Mucosa of stomach (tissue), 1 donor: ENCODE measurements at regions not wholly inside any gene's neighbourhood (a gene's known extent, or its start where the extent isn't known, plus 50 kb on each side); places are given as distances from the start of the nearest gene placed in this dataset.
"Not testable (repeated sequence)": the region's sequence is repeated elsewhere in the genome, so short reads cannot be mapped to it uniquely, and the experiment has no call there.

Source experiments
- H3K27me3 ChIP-seq: one replicate; pipeline ENCODE4 v1.7.0; 2013; ENCODE audit warnings: mild to moderate bottlenecking, low read length; ENCODE audit not compliant: control insufficient read depth, insufficient read depth
- H3K36me3 ChIP-seq: one replicate; pipeline ENCODE4 v1.7.0; 2013; ENCODE audit warnings: low read length; ENCODE audit not compliant: control insufficient read depth, insufficient read depth
- H3K4me1 ChIP-seq: one replicate; pipeline ENCODE4 v1.7.0; 2013; ENCODE audit warnings: mild to moderate bottlenecking, low read length; ENCODE audit not compliant: control insufficient read depth, insufficient read depth
- H3K4me3 ChIP-seq: one replicate; pipeline ENCODE4 v1.7.0; 2013; ENCODE audit warnings: low read length
- H3K9ac ChIP-seq: one replicate; pipeline ENCODE4 v1.7.0; 2013; ENCODE audit warnings: mild to moderate bottlenecking, low read length, moderate library complexity
- H3K9me3 ChIP-seq: one replicate; pipeline ENCODE4 v1.7.0; 2013; ENCODE audit warnings: mild to moderate bottlenecking, low read length, moderate library complexity; ENCODE audit not compliant: control insufficient read depth
- donor health status: Pancreatic carcinoma.

GRCh38 chr1:47655521-47656300, 217.9 kb downstream of the FOXD2 start:
- H3K4me1 ChIP-seq, result peaks cover 4% of the 10 kb centered on the region

GRCh38 chr1:47656719-47657685, 219.2 kb downstream of the FOXD2 start:
- Histone ChIP-seq H3K9me3 (no peaks in the 10 kb centered on the region), H3K36me3 (no peaks in the 10 kb centered on the region), H3K4me3 (no peak overlapping the region), H3K9ac (no peak overlapping the region), H3K27me3 (peaks cover 8% of the 10 kb centered on the region), H3K4me1 (no peaks in the 10 kb centered on the region)

More at GRCh38 chr1:47655521-47656300, 217.9 kb downstream of the FOXD2 start:
- Histone ChIP-seq H3K9ac (no peak overlapping the region), H3K4me3 (no peak overlapping the region), H3K9me3 (no peaks in the 10 kb centered on the region), H3K27me3 (peaks cover 8% of the 10 kb centered on the region), H3K36me3 (no peaks in the 10 kb centered on the region)

GRCh38 chr1:47658161-47658920, 220.5 kb downstream of the FOXD2 start:
- Histone ChIP-seq H3K9me3 (no peaks in the 10 kb centered on the region), H3K36me3 (no peaks in the 10 kb centered on the region)

DNA sequence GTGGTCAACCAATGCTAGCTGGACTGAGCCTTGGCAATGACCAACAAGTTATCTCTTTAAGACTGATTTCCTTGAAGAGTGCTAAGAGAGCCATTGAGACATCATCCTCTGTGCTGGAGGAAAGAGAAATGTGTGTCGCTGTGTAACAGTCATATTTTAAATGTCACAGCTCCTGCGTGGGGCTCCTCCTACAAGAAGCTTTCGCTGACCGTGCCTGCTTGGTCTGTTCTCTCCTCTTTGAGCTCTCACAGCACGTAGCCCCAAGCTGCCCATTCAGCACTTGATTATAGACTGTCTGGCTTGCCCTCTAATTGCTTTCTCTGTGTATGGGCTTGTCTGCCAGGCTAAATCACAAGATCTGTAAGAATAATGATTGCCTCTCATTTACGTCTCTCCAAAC, 221.3 kb downstream of the FOXD2 start:
- Histone ChIP-seq H3K4me1 (no peaks in the 10 kb centered on the region), H3K36me3 (no peaks in the 10 kb centered on the region), H3K27me3 (peaks cover 8% of the 10 kb centered on the region), H3K4me3 (no peak overlapping the region), H3K9ac (no peak overlapping the region), H3K9me3 (no peaks in the 10 kb centered on the region)

More at GRCh38 chr1:47658161-47658920, 220.5 kb downstream of the FOXD2 start:
- H3K9ac ChIP-seq, result no peak overlapping the region
- peaks cover 8% of the 10 kb centered on the region for H3K27me3 ChIP-seq
- no peaks in the 10 kb centered on the region for H3K4me1 ChIP-seq
- no peak overlapping the region for H3K4me3 ChIP-seq

DNA sequence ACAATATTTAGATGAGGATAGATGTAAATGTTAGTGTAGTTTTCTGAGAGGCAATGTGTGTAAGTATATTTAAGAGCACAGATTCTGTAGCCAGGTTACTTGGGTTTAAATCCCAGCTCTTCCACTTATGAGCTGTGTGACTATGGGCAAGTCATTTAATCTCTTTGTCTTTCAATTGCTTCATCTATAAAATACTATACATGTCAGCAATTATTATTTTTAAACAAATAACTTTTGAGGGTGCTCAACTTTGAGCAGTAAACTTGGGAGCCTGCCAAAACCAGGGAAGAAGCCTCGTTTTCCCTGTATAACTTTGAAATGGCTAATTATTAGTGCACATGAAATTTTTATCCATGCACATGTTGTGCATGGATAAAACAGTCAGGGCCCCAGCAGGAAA, 222.8 kb downstream of the FOXD2 start:
- Histone ChIP-seq H3K27me3 (peaks cover 6% of the 10 kb centered on the region), H3K9ac (no peak overlapping the region), H3K4me1 (no peaks in the 10 kb centered on the region), H3K36me3 (no peaks in the 10 kb centered on the region), H3K9me3 (no peaks in the 10 kb centered on the region), H3K4me3 (no peak overlapping the region)

- H3K9ac ChIP-seq, result no peak overlapping the region
- no peaks in the 10 kb centered on the region for H3K4me1 ChIP-seq
- H3K27me3 ChIP-seq, result peaks cover 4% of the 10 kb centered on the region
- H3K36me3 ChIP-seq, result no peaks in the 10 kb centered on the region
- H3K9me3 ChIP-seq, result no peaks in the 10 kb centered on the region
- H3K4me3 ChIP-seq, result no peak overlapping the region
Observed at GRCh38 chr1:47661040-47661439, 223.2 kb downstream of the FOXD2 start.

DNA sequence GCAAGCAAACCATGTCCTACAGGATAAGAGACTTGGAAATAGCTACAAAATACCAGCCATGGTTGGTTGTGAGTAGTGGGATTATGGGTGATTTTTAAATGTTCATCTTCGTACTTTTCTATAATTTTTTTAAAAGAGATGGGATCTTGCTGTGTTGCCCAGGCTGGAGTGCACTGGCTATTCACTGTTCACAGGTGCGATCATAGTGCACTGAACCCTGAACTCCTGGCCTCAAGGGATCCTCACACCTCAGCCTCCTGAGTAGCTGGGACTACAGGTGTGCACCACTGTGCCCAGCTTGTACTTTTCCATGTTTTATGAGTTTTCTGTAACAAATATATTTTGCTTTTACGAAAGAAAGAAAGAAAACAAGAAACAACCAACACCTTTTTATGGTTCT, 224.2 kb downstream of the FOXD2 start:
- Histone ChIP-seq H3K27me3 (peaks cover 4% of the 10 kb centered on the region), H3K9me3 (no peaks in the 10 kb centered on the region), H3K9ac (no peak overlapping the region), H3K4me3 (no peak overlapping the region), H3K4me1 (no peaks in the 10 kb centered on the region), H3K36me3 (no peaks in the 10 kb centered on the region)

- Histone ChIP-seq H3K4me1 (no peaks in the 10 kb centered on the region), H3K36me3 (no peaks in the 10 kb centered on the region), H3K27me3 (peaks cover 1% of the 10 kb centered on the region), H3K9ac (no peak overlapping the region), H3K4me3 (no peak overlapping the region), H3K9me3 (no peaks in the 10 kb centered on the region)
Observed at GRCh38 chr1:47663286-47663685, 225.4 kb downstream of the FOXD2 start.

DNA sequence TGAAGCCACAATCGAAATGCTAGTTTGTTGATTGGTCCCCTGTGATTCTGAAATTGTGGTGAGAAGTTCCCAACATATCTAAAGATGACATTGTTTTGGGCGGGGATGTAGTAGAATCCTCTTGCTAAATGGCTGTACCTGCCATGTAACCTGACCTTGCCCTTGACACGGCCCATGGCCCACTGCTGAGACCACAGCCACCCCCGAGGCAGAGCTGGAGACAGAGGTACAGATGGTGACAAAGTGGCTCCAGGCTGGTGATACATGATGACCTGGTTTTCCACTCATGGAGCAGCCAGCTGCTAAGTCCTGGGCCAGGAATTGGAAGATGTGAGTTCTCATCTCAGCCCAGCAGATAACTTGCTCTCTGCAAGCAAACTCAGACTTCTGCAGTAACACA, 226.5 kb downstream of the FOXD2 start:
- Histone ChIP-seq H3K4me3 (no peak overlapping the region), H3K9ac (no peak overlapping the region), H3K27me3 (no peaks in the 10 kb centered on the region), H3K4me1 (no peaks in the 10 kb centered on the region), H3K36me3 (no peaks in the 10 kb centered on the region), H3K9me3 (no peaks in the 10 kb centered on the region)

- not testable (repeated sequence) for H3K27me3 ChIP-seq, H3K36me3 ChIP-seq, H3K9ac ChIP-seq, H3K4me3 ChIP-seq, H3K4me1 ChIP-seq, H3K9me3 ChIP-seq
Observed at GRCh38 chr1:47664896-47665295, 227.1 kb downstream of the FOXD2 start.

GRCh38 chr1:47669081-47669585, 231.3 kb downstream of the FOXD2 start:
- H3K9me3 ChIP-seq, result no peaks in the 10 kb centered on the region
- H3K4me3 ChIP-seq, result no peak overlapping the region
- no peak overlapping the region for H3K9ac ChIP-seq
- H3K4me1 ChIP-seq, result no peaks in the 10 kb centered on the region
- no peaks in the 10 kb centered on the region for H3K36me3 ChIP-seq
- H3K27me3 ChIP-seq, result no peaks in the 10 kb centered on the region
